GM12873 (cell line): ENCODE measurements at regions not wholly inside any gene's neighbourhood (a gene's known extent, or its start where the extent isn't known, plus 50 kb on each side); places are given as distances from the start of the nearest gene placed in this dataset.

Experiments
- TF ChIP-seq, protein P1 (sequence below): IDR thresholded peaks from 2 replicates; pipeline ENCODE4 v1.5.1; 2012; ENCODE audit warnings: low read depth, mild to moderate bottlenecking, moderate library complexity, low read length, control low read depth; ENCODE audit not compliant: insufficient read depth; ENCODE audit errors: missing control alignments

- TF ChIP-seq, protein P1, sequence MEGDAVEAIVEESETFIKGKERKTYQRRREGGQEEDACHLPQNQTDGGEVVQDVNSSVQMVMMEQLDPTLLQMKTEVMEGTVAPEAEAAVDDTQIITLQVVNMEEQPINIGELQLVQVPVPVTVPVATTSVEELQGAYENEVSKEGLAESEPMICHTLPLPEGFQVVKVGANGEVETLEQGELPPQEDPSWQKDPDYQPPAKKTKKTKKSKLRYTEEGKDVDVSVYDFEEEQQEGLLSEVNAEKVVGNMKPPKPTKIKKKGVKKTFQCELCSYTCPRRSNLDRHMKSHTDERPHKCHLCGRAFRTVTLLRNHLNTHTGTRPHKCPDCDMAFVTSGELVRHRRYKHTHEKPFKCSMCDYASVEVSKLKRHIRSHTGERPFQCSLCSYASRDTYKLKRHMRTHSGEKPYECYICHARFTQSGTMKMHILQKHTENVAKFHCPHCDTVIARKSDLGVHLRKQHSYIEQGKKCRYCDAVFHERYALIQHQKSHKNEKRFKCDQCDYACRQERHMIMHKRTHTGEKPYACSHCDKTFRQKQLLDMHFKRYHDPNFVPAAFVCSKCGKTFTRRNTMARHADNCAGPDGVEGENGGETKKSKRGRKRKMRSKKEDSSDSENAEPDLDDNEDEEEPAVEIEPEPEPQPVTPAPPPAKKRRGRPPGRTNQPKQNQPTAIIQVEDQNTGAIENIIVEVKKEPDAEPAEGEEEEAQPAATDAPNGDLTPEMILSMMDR, result no peak
Observed at GRCh38 chr18:38572554-38573111, 1007.0 kb upstream of the CELF4 start.

GRCh38 chr18:38571651-38572050 is 1006.1 kb upstream of the CELF4 start:
- TF ChIP-seq, protein P1, result no peak

- TF ChIP-seq, protein P1, result no peak
Observed at GRCh38 chr18:38565513-38565912, 999.9 kb upstream of the CELF4 start.

DNA sequence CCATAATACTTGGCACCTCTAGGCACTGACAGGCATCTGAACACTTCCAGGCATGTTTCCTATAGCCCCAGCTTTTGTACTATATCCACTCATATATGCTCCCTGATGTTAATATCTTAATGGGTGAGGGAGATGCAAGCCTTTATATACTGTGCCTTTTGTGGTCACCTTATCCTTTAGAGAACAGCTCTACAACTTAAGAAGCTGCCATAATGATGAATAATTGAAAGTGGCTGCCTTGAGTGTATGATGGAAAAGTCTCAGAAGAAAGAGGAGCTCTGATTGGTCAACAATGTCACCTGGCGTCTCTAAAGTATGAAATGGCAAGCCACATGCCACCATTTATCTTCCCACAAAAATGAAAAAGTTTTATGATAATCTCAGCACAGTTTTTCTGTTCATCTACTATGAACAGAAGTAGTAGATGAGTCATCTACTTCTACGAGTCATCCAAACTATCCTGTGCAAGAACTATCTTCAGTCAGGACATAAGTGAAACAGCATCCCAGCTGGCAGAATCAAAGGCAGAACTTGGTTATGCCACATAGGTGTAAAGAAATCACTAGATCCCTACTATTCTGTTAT is 997.9 kb upstream of the CELF4 start:
- TF ChIP-seq, protein P1, result no peak

- TF ChIP-seq, protein P1, result no peak
Observed at GRCh38 chr18:38557006-38557405, 991.4 kb upstream of the CELF4 start.

- TF ChIP-seq, protein P1, result no peak
Observed at GRCh38 chr18:38552732-38553321, 987.2 kb upstream of the CELF4 start.

GRCh38 chr18:38551881-38552280 is 986.3 kb upstream of the CELF4 start:
- TF ChIP-seq, protein P1, result no peak
